ENCODE measurements at regions not wholly inside any gene's neighbourhood (a gene's known extent, or its start where the extent isn't known, plus 50 kb on each side); places are given as distances from the start of the nearest gene placed in this dataset.

DNA sequence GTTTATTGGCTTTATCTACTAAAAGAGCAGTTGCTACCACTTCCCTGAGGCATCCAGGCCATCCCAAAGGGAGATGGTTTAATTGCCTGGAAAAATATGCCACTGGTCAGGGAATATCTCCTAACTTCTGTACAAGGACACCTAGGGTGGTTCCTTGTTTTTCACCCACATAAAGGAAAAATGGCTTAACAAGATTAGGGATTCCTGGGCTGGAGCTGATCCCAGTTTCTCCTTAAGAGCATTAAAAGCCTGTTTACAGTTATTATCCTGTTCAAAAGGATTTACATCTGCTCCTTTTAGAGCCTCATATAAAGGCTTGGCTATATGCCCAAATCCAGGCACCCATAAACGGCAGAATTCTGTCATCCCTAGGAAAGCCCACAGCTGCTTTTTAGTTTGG lies 70.2 kb upstream of the WNT7A start:
- CTCF ChIA-PET: no interaction called here
- no TSS peak for BruUV-seq (replicated peaks)
- Histone ChIP-seq H3K9me3 (ENCODE audit: control insufficient read depth, insufficient read depth, low read depth, low read length) (no peaks in the 10 kb centered on the region), H3K4me3 (ENCODE audit: low read depth in 2 of 2, low read length in 2 of 2) (no peak overlapping the region), H3K36me3 (ENCODE audit: control insufficient read depth, insufficient read depth, low read length) (no peaks in the 10 kb centered on the region), H3K4me1 (ENCODE audit: control insufficient read depth, insufficient read depth, low read length) (no peaks in the 10 kb centered on the region), H3K27ac (ENCODE audit: low read length) (no peak overlapping the region), H3K27me3 (ENCODE audit: control insufficient read depth, insufficient read depth, low read length) (peaks cover 4% of the 10 kb centered on the region; the same call in 1 of the 2 replicates)
- DNase-seq (ENCODE audit: low read depth, low spot score): no peak
- no peak for TF ChIP-seq SIN3A (IDR thresholded peaks at IDR 0.05; ENCODE audit: borderline replicate concordance, insufficient read depth, low read depth, low read length)
- TF ChIP-seq, protein P1, sequence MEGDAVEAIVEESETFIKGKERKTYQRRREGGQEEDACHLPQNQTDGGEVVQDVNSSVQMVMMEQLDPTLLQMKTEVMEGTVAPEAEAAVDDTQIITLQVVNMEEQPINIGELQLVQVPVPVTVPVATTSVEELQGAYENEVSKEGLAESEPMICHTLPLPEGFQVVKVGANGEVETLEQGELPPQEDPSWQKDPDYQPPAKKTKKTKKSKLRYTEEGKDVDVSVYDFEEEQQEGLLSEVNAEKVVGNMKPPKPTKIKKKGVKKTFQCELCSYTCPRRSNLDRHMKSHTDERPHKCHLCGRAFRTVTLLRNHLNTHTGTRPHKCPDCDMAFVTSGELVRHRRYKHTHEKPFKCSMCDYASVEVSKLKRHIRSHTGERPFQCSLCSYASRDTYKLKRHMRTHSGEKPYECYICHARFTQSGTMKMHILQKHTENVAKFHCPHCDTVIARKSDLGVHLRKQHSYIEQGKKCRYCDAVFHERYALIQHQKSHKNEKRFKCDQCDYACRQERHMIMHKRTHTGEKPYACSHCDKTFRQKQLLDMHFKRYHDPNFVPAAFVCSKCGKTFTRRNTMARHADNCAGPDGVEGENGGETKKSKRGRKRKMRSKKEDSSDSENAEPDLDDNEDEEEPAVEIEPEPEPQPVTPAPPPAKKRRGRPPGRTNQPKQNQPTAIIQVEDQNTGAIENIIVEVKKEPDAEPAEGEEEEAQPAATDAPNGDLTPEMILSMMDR (IDR thresholded peaks at IDR 0.05): no peak
- no peak for TF ChIP-seq REST (IDR thresholded peaks at IDR 0.05; ENCODE audit: insufficient read depth in 1 of 2, low read depth in 2 of 2, low read length in 1 of 2)
- TF ChIP-seq TCF7L2 (IDR thresholded peaks at IDR 0.05; ENCODE audit: low read depth, low read length): no peak
- no peak for TF ChIP-seq POLR2AphosphoS5 (IDR thresholded peaks at IDR 0.05; ENCODE audit: low read depth, low read length)
- ATAC-seq: no peak
- in situ Hi-C loops (cut with HindIII; ENCODE audit: low pct_unique_long_range_greater_than_20kb, low sequenced_read_pairs): no loop called here
- POLR2A ChIA-PET: no interaction called here
- intact Hi-C loops (cut with micrococcal nuclease; ENCODE audit: unreplicated experiment): no loop called here

- Histone ChIP-seq H3K27me3 (ENCODE audit: control insufficient read depth, insufficient read depth, low read length) (no peaks in the 10 kb centered on the region; the same call in 1 of the 2 replicates), H3K27ac (ENCODE audit: low read length) (no peak overlapping the region), H3K9me3 (ENCODE audit: control insufficient read depth, insufficient read depth, low read depth, low read length) (no peaks in the 10 kb centered on the region), H3K4me3 (ENCODE audit: low read depth in 2 of 2, low read length in 2 of 2) (no peak overlapping the region), H3K4me1 (ENCODE audit: control insufficient read depth, insufficient read depth, low read length) (no peaks in the 10 kb centered on the region), H3K36me3 (ENCODE audit: control insufficient read depth, insufficient read depth, low read length) (no peaks in the 10 kb centered on the region)
- ChIA-PET CTCF (no interaction called here), POLR2A (no interaction called here)
- DNase-seq (ENCODE audit: low read depth, low spot score): no peak
- TF ChIP-seq REST (IDR thresholded peaks at IDR 0.05; ENCODE audit: insufficient read depth in 1 of 2, low read depth in 2 of 2, low read length in 1 of 2): no peak
- no peak for TF ChIP-seq TCF7L2 (IDR thresholded peaks at IDR 0.05; ENCODE audit: low read depth, low read length)
- TF ChIP-seq, protein P1 (IDR thresholded peaks at IDR 0.05): no peak
- TF ChIP-seq POLR2AphosphoS5 (IDR thresholded peaks at IDR 0.05; ENCODE audit: low read depth, low read length): no peak
- no peak for TF ChIP-seq SIN3A (IDR thresholded peaks at IDR 0.05; ENCODE audit: borderline replicate concordance, insufficient read depth, low read depth, low read length)
- in situ Hi-C loops (cut with HindIII; ENCODE audit: low pct_unique_long_range_greater_than_20kb, low sequenced_read_pairs): no loop called here
- ATAC-seq: no peak
- intact Hi-C loops (cut with micrococcal nuclease; ENCODE audit: unreplicated experiment): no loop called here
- BruUV-seq (replicated peaks): no TSS peak
Measured at GRCh38 chr3:13947912-13948311, 68.0 kb upstream of the WNT7A start.

Data from Panc1 (cell line).